Medulla oblongata (tissue), 1 donor: ENCODE measurements at regions not wholly inside any gene's neighbourhood (a gene's known extent, or its start where the extent isn't known, plus 50 kb on each side); places are given as distances from the start of the nearest gene placed in this dataset.

Experiments used
- DNase-seq: peaks from one replicate; pipeline ENCODE4 v3.0.0-alpha.2; 2015; ENCODE audit errors: extremely low spot score

DNA sequence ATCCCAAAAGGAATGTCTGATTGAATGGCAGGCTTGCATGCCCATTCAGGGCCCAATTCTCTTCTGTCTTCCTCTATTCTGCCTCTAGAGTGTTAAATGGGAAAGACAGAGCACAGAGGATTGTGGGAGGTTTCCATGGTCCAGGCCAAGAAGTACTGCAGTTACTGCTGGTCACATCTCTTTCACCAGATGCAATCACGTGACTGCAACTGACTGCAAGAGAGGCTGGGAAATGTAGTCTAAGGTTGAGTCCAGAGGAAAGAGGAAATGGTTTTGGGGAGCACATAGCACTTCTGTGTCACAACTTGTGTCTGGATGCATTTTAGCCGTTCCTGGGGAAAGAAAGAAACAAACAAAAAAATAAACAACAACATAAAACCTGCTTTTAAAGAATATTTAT is 336.4 kb upstream of the BTBD3 start:
- no peak for DNase-seq

GRCh38 chr20:11582060-11582459 is 335.6 kb upstream of the BTBD3 start:
- DNase-seq: no peak

GRCh38 chr20:11585752-11586352 is 331.8 kb upstream of the BTBD3 start:
- DNase-seq: peak; percentile 25

GRCh38 chr20:11588875-11589274 is 328.8 kb upstream of the BTBD3 start:
- DNase-seq: no peak

DNA sequence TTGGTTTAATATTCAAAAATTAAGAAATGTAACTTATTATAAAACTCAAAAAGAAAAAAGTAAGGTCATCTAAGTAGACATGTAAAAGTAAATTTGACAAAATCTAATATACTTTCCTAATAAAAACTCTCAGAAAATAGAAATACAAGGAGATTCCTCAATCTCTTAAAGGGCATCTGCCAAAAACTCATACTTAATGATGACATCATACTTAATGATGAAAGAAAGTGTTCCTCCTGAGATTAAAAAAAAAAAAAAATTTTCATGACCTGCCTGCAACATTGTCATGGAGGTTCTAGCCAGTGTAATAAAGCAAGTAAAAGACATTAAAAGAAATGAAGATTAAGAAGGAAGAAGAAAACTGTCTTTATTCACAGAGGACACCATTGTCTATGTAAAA is 325.7 kb upstream of the BTBD3 start:
- DNase-seq: no peak

- DNase-seq: no peak
Measured at GRCh38 chr20:11604339-11604738, 313.4 kb upstream of the BTBD3 start.

- no peak for DNase-seq
Measured at GRCh38 chr20:11607047-11607446, 310.6 kb upstream of the BTBD3 start.

DNA sequence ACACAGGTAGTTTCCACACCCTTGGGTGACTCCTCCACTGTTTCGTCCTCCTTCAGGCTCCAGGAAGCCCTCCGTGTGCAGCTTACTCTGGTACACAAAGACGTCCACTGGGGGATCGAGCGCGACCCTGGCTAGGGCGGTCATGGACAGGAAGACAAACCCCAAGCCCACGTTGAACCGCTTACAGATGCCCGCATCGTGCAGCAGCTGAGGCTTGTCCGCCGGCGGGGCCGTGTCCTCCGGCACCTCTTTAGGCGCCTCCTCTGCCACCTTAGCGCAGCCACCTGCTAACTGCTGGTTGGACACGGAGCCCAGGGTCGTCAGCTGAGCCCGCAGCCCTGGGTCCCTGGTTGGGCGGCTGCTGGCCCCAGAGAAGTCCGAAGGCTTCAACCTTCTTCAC is 309.0 kb upstream of the BTBD3 start:
- DNase-seq: no peak

GRCh38 chr20:11624704-11625103 is 293.0 kb upstream of the BTBD3 start:
- DNase-seq: no peak

DNA sequence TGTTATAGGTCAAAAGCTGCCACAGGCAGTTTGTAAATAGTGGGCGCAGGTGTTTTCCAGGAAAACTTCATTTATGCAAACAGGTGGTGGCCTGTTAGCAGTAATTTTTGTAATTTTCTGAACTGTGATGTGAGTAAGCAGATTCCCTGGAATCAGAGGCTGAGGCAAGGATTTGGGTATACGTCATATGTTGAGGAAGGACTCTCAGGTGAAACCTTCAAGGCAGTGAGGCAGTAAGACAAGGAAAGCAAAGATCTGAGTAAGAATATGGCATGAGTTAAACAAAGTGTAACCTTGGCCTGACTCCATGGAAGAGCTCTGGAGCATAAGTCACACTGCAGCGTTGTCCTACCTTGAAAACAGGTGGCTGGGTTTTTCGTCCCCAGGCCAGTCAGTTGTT is 291.1 kb upstream of the BTBD3 start:
- no peak for DNase-seq

DNA sequence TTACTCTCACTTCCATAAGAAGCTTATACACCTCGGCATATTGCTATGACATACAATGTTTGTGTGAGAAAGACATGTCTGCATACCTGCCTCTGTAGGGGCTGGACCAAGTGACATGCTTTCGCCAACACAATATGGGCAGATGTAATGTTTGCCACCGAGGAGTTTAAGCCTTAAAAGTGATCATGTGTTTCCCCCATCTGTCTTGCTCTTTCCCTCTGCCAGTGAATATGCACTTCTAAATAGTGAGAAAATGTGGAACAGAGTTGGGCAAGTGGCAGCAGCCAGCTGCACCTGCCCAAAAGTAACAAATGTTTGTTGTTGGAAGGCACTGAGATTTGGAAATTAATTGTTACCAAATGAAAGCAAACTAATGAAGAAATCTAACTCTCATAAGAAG is 274.8 kb upstream of the BTBD3 start:
- DNase-seq: no peak

GRCh38 chr20:11646359-11646758 is 271.3 kb upstream of the BTBD3 start:
- DNase-seq: no peak

DNA sequence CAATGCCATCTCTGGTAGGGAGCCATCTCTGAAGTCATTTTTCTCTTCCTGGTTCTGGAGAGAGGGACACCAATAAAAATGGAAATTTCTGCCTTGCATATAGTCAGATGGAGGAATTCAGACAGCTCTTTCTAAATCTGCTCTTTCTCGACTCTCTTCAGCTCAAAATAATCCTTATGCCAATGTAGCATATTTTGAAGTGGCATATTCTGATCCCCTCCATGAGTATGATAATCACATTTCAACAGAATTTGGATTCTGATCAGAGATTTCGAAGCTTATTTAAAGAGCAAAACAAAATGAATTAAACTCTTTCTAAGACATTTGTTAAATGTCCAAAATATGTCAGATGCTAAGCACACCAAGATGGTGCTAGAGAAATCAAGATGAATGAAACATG is 267.1 kb upstream of the BTBD3 start:
- no peak for DNase-seq

- DNase-seq: no peak
Measured at GRCh38 chr20:11651138-11651537, 266.6 kb upstream of the BTBD3 start.

DNA sequence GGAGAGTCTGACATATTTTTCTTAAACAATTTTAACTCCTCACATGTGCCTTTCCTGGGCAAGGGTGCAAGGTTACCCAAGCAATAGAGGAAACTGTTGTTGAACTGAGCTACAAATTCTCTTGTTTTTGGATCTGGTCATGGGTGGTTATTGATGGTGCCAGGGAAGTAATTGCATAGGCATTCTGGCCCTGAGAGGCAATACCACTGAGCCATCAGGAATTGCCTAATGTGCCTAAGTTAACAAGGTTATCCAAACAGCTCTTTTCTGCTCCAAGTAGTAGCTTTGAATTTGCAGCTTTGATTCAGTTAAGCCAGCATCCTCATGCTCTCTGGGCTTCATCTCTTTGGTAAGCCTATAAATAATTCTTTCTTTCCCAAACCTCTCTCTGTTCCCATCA is 266.0 kb upstream of the BTBD3 start:
- DNase-seq: no peak

- DNase-seq: no peak
Measured at GRCh38 chr20:11652128-11652527, 265.6 kb upstream of the BTBD3 start.

GRCh38 chr20:11654766-11655165 is 262.9 kb upstream of the BTBD3 start:
- DNase-seq: no peak

- DNase-seq: no peak
Measured at GRCh38 chr20:11660673-11661072, 257.0 kb upstream of the BTBD3 start.

DNA sequence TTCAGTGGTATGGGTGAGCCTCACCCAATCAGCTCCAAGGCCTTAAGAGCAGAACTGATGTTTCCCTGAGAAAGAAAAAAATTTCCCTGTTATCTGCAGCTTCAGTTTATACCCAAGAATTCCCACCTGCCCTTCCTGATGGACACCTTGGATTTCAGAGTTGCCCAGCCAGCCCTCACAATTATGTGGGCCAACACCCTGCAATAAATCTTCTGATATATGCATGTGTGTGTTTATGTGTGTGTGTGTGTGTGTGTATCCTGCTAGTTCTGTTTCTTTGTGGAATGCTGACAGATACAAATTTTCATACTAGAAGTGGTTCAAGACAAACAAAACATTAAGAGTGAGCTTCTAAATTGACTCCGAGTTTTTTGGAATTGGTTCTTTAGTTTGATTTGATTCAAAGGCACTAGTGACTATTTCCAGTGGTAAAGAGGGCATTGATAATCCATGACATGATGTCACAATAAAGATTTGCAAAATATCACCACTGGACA is 246.6 kb upstream of the BTBD3 start:
- DNase-seq: no peak

DNA sequence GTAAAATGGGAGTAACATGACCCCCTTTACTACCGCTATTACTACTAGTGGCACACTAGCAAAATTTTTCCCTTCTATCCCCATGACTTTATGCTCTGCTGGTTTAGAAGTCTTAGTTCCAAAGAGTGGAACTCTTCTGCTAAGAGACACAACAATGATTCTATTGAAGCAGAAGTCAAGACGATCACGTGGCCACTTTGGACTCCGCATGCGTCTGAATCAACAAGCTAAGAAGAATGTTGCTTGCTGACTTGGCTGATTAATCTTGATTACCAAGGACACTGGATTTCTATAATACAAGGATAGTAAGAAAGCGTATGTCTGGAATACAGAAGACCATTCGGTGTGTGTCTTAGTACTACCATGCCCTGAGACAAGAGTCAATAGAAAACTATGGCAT is 244.7 kb upstream of the BTBD3 start:
- peak; percentile 78 for DNase-seq

GRCh38 chr20:11675920-11676629 is 241.6 kb upstream of the BTBD3 start:
- DNase-seq: peak; percentile 73

- peak; percentile 78 for DNase-seq
Measured at GRCh38 chr20:11676630-11677287, 240.9 kb upstream of the BTBD3 start.

DNA sequence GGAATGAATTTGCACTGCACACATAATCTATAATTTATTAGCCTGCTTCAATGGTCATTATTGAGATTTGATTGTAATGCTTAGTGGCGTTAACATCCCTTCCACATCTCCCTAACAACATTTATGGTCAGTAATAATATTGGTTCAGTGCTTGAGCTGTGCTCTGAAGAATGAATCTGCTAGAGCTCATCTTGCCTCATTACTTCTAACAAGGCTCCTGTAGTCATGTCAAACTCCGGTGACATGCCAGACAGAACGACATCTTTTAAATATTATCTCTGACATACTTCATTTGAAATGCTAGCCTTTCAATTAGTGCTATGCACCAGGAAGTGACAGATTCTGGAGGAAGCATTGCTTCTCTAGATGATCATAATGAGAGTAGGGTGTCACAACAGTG is 240.3 kb upstream of the BTBD3 start:
- no peak for DNase-seq
